Neutrophil (primary cell): ENCODE measurements at regions not wholly inside any gene's neighbourhood (a gene's known extent, or its start where the extent isn't known, plus 50 kb on each side); places are given as distances from the start of the nearest gene placed in this dataset.

Experiments
- H3K27ac ChIP-seq: fragments of 200-600 bp; sonication (generic); 2 replicates; pipeline ENCODE4 v1.5.1; 2016; ENCODE audit warnings: mild to moderate bottlenecking, moderate library complexity
- H3K27me3 ChIP-seq: fragments of 200-600 bp; sonication (generic); 2 replicates; pipeline ENCODE4 v1.6.0; 2016; ENCODE audit warnings: mild to moderate bottlenecking
- H3K36me3 ChIP-seq: fragments of 200-600 bp; sonication (generic); 2 replicates; pipeline ENCODE4 v1.5.1; 2017
- H3K4me1 ChIP-seq, 2 experiments: fragments of 200-600 bp in 1 of 2; sonication (generic) in 1 of 2; 1 replicate in 1 of 2; 2 replicates in 1 of 2; pipeline versions ENCODE4 v1.5.1 to v1.6.1; 2013 to 2016; ENCODE audit warnings: low read depth in 1 of 2, low read length in 1 of 2, mild to moderate bottlenecking in 1 of 2, moderate library complexity in 1 of 2; ENCODE audit not compliant: control insufficient read depth in 1 of 2, insufficient read depth in 1 of 2
- H3K4me3 ChIP-seq, 2 experiments: fragments of 200-600 bp in 1 of 2; sonication (generic) in 1 of 2; 1 replicate in 1 of 2; 2 replicates in 1 of 2; pipeline ENCODE4 v1.5.1; 2013 to 2016; ENCODE audit warnings: low read depth in 1 of 2, low read length in 1 of 2, mild to moderate bottlenecking in 1 of 2, moderate library complexity in 1 of 2
- H3K9me3 ChIP-seq: fragments of 200-600 bp; sonication (generic); 2 replicates; pipeline ENCODE4 v1.5.1; 2016
- CTCF ChIP-seq: fragments of 200-600 bp; sonication (generic); IDR thresholded peaks from 2 replicates; pipeline ENCODE4 v1.5.1; 2016; ENCODE audit warnings: antibody characterized with exemption

GRCh38 chrX:46408553-46409407 lies 136.4 kb downstream of the ZNF674 start:
- no peak overlapping the region for H3K27ac ChIP-seq
- no peaks in the 10 kb centered on the region for H3K4me1 ChIP-seq
- peak; percentile 60 for TF ChIP-seq CTCF
- no peaks in the 10 kb centered on the region for H3K27me3 ChIP-seq
- no peaks in the 10 kb centered on the region for H3K36me3 ChIP-seq
- H3K9me3 ChIP-seq, result no peaks in the 10 kb centered on the region
- H3K4me3 ChIP-seq, result no peak overlapping the region

GRCh38 chrX:46407753-46408130 lies 137.5 kb downstream of the ZNF674 start:
- no peak for TF ChIP-seq CTCF
- Histone ChIP-seq H3K4me1 (no peaks in the 10 kb centered on the region), H3K27ac (no peak overlapping the region), H3K9me3 (no peaks in the 10 kb centered on the region), H3K27me3 (no peaks in the 10 kb centered on the region), H3K4me3 (no peak overlapping the region), H3K36me3 (no peaks in the 10 kb centered on the region)

DNA sequence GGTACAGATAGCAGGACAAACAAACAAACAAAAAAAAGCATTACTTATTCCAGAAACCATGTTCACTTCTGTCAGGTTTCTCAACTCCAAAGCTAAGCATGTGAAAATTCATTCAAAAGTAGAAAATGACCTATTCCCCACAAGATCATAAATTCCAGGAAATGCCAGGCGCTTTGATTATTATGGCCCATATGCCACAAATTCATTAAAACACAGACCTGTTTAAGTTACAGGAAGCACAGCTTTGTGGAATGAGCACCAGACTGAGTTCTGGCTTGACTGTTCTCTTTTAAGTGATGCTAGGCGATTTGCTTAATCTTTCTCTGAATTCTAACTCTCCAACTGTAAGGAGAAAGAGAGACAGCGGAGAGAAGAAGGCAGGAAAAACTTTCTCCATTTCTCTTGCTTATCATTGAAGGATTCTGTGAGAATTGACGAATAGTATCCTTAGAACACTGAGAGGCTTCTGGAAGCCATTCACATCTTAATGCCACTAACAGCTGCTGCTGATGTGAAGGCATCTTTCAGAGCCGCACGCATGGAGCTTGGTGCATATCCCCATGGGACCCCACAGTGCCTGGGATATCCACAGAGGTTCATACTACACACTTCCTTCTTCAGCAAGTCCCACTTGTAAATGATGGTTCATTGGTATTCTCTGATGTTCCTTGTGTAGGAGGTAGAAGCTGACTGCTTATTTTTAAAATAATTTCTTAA lies 138.0 kb downstream of the ZNF674 start:
- H3K36me3 ChIP-seq, result no peaks in the 10 kb centered on the region
- TF ChIP-seq CTCF, result no peak
- no peak overlapping the region for H3K4me3 ChIP-seq
- H3K27ac ChIP-seq, result no peak overlapping the region
- no peaks in the 10 kb centered on the region for H3K9me3 ChIP-seq
- no peaks in the 10 kb centered on the region for H3K27me3 ChIP-seq
- no peaks in the 10 kb centered on the region for H3K4me1 ChIP-seq

DNA sequence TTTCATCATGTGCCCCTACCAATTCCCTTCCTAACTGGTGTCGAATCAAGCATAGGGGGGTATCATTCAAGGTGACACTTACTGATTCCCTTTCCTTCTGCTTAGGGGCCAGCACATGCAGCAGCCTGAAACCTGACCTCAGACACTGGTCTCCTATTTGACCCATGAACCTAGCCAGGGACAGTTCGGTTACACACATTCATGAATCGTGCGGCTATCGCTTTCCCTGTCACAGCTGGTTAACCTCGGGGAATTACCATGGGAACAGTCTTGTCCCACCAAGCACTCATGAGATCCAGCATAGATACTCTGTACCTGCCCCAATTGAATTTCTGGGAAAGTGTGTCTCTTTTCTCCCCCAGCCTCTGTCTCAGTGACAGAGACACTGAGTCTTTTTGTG lies 140.4 kb downstream of the ZNF674 start:
- no peak overlapping the region for H3K27ac ChIP-seq
- no peaks in the 10 kb centered on the region for H3K36me3 ChIP-seq
- no peaks in the 10 kb centered on the region for H3K27me3 ChIP-seq
- no peaks in the 10 kb centered on the region for H3K9me3 ChIP-seq
- H3K4me3 ChIP-seq, result no peak overlapping the region
- no peaks in the 10 kb centered on the region for H3K4me1 ChIP-seq
- no peak for TF ChIP-seq CTCF

- Histone ChIP-seq H3K4me1 (no peaks in the 10 kb centered on the region), H3K36me3 (no peaks in the 10 kb centered on the region), H3K27me3 (no peaks in the 10 kb centered on the region), H3K4me3 (no peak overlapping the region), H3K9me3 (no peaks in the 10 kb centered on the region), H3K27ac (no peak overlapping the region)
- no peak for TF ChIP-seq CTCF
Observed at GRCh38 chrX:46400530-46401443, 144.4 kb downstream of the ZNF674 start.
